Putamen (tissue), 1 donor: ENCODE measurements at regions not wholly inside any gene's neighbourhood (a gene's known extent, or its start where the extent isn't known, plus 50 kb on each side); places are given as distances from the start of the nearest gene placed in this dataset.
A peak's percentile ranks its signal among the peaks of the same experiment; 100 is the strongest.
"Not testable (repeated sequence)": the region's sequence is repeated elsewhere in the genome, so short reads cannot be mapped to it uniquely, and the experiment has no call there.

Source experiments
- DNase-seq: peaks from one replicate; pipeline ENCODE4 v3.0.0-alpha.2; 2016; ENCODE audit warnings: low spot score

DNA sequence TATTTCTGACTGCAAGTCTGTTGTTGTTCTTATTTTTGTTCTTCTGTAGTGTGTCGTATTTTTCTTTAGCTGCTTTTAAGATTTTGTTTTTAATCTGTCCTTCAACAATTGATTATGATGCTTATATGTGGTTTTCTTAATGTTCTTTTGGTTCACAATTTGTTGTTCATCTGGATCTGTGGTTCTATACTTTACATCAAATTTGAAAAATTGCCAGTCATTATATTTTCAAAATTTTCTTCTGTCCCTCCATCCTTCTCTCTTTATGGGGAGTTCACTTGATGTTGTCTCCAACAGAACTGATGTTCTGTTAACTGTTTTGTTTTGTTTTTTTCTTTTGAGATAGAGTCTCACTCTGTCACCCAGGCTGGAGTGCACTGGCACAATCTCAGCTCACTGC, 378.5 kb upstream of the CD180 start:
- no peak for DNase-seq

GRCh38 chr5:67561151-67561932, 364.7 kb upstream of the CD180 start:
- DNase-seq, result no peak

DNA sequence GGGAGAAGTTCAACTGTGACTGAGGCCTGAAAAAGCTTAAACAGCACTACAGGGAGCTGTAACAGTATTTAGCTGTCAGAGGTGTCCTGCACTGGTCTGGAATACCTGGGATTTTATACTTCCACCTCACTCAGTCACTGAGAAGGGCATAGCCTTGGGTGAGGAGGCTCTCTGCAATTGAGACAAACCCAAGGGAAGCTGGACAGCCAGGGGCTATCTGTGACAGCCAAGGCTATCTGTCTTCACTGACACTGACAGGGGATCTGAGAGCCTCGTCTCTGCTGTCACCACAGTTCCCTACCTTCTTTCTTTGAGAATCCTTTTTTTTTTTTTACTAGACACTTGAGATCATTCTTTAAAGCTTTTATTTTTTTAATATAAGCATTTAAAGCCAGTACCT, 356.2 kb upstream of the CD180 start:
- no peak for DNase-seq

- DNase-seq, result no peak
These were observed 353.3 kb upstream of the CD180 start for GRCh38 chr5:67549947-67550346.

DNA sequence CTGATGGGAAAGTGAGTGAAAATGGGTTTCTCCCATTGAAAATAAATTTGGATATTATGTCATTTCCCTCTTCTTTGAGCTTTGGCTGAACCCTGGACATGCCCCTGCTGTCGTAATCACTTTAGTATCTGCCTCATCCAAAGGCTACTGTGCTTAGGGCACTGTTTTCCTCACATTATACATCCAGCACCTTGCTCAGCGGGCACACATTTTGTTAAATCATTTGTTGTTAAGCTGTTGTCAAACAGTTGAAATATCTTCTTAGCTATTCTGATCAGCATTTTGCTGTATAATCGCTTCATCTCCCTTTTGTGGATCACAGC, 352.7 kb upstream of the CD180 start:
- DNase-seq, result no peak

GRCh38 chr5:67548520-67549295, 352.1 kb upstream of the CD180 start:
- DNase-seq, result no peak

DNA sequence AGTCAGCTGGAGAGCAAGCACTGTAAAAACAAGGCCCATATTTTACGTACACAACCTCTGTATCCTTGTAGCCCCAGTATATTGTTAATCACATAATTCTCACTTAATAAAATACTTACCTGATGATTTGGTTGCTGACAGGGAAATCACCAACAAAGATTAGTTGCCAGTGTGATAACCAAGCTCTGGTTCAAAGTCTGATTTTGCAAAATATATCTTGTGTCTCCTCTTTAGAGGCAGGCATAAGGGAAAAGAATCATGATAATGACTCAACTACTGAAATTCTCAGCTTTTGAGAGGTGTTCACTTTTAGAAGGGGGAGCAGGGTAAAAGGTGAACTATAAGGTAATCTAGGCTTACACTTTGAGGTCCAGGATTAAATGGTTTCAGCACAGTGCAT, 351.1 kb upstream of the CD180 start:
- no peak for DNase-seq

DNA sequence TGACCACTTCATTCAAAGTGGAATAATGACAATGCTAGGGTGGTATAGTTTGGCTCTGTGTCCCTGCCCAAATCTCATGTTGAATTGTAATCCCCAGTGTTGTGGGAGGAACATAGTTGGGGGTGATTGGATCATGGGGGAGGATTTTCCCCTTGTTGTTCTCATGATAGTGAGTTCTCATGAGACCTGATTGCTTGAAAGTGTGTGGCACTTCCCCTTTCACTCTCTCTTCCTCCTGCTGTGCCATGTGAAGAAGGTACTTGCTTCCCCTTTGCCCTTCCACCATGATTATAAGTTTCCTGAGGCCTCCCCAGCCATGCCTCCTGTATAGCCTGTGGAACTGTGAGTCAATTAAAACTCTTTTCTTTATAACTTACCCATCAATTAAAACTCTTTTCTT, 348.3 kb upstream of the CD180 start:
- DNase-seq, result not testable (repeated sequence)

- DNase-seq, result no peak
These were observed 347.2 kb upstream of the CD180 start for GRCh38 chr5:67543720-67544270.

GRCh38 chr5:67542479-67542878, 345.9 kb upstream of the CD180 start:
- DNase-seq, result no peak

DNA sequence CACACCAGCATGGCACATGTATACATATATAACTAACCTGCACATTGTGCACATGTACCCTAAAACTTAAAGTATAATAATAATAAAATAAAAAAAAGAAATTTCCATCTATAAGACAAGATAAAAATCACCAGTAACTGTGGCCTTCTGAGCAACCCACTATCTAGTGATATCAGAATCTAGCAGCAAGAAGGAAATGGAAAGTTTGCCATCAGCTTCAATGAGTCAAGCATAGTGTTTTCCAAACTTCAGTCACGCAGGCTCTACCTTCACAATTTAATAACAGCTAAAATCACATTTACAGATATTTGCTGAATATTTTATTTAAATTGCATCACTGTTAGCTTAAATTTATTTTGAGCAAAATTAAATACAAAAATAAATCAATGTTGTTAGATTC, 345.3 kb upstream of the CD180 start:
- no peak for DNase-seq

- DNase-seq, result no peak
These were observed 342.4 kb upstream of the CD180 start for GRCh38 chr5:67538855-67539506.

GRCh38 chr5:67537439-67538148, 341.0 kb upstream of the CD180 start:
- DNase-seq, result peak; percentile 21

DNA sequence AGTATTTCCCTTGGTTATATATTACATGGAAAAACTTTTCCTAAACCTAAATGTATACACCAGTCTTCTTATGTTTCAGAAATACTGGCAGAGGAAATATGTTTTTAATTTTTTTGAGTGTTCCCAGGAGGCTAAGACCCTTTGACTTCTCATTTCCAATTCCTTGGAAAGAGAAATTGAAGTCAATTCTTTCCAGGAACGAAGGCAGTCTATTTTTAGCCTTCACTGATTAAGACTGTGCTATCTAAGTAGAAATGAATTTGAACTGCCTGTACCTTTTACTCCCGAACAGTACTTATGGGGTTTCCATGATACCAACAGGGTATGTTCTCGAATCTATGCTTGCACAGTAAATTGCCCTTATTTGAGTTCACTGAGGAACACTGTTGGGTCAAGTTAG, 340.3 kb upstream of the CD180 start:
- peak; percentile 3 for DNase-seq

GRCh38 chr5:67530609-67531255, 334.1 kb upstream of the CD180 start:
- no peak for DNase-seq

GRCh38 chr5:67528953-67529352, 332.4 kb upstream of the CD180 start:
- no peak for DNase-seq

GRCh38 chr5:67526793-67527192, 330.2 kb upstream of the CD180 start:
- no peak for DNase-seq

- no peak for DNase-seq
These were observed 323.7 kb upstream of the CD180 start for GRCh38 chr5:67520161-67520908.

GRCh38 chr5:67518227-67518626, 321.6 kb upstream of the CD180 start:
- no peak for DNase-seq

- DNase-seq, result no peak
These were observed 320.5 kb upstream of the CD180 start for GRCh38 chr5:67516948-67517565.
